Stimulated activated CD4-positive, alpha-beta T cell treated with anti-CD3 and anti-CD28 coated beads, Interleukin-2, amount 100 ng/mL, for 48 hours (primary cell): ENCODE measurements at regions not wholly inside any gene's neighbourhood (a gene's known extent, or its start where the extent isn't known, plus 50 kb on each side); places are given as distances from the start of the nearest gene placed in this dataset.
"Not testable (repeated sequence)": the region's sequence is repeated elsewhere in the genome, so short reads cannot be mapped to it uniquely, and the experiment has no call there.

Experiments
- DNase-seq, 2 donors: peaks; one replicate each; pipeline ENCODE4 v3.0.0-alpha.2; 2020

- peak; percentile 53 to 60 for DNase-seq
Measured at GRCh38 chr9:78121488-78121887, 89.9 kb upstream of the GNAQ start.

DNA sequence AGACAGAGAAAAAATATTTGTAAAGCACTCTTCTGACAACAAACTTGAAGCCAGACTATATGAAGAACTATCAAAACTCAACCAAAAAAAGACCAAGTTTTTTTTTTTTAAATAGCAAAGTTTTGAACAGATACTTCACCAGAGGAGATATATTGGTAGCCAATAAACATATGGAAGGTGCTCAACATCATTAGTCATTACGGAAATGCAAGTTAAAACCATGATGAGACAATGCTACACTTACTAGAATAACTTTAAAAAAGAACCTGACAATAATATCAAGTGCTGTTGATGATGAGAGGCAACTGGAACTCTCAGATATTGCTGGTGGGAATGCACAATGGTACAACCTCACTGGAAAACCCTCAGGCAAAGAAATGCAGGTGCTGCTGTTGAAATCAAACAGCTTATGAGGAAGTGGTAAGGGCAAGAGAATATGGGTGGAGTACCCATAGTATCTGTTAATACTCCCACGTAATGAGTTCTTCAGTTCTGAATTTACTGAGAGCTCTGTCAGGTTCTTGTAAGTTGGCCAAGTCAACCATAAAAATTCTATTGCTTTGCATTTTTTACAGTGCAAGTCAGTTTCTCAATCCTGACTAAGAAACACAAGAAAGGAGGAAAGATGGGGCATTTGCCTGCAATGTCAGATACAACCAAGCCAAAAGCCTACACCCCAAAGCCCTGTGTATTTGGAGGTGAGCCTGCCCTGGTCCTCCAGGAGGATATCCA is 87.3 kb upstream of the GNAQ start:
- DNase-seq: no peak

DNA sequence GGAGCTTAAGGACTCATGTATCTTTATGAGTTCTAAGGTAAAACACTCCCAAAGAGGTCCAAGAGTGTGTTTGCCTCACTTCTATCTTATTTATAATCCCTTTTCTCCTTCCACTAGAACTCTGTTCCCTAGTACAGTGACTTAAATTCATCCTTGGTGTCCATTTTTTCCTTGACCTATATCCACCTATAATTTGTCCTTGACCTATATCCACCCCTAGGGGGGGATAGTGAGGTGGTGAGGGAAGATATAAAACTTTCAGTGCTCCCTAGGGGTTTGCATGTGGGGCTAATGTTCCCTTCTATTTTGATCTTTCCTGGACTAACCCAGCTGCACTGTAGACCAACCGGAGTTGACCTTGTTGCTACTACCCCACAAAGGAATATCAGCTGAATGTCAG is 83.5 kb upstream of the GNAQ start:
- no peak for DNase-seq

DNA sequence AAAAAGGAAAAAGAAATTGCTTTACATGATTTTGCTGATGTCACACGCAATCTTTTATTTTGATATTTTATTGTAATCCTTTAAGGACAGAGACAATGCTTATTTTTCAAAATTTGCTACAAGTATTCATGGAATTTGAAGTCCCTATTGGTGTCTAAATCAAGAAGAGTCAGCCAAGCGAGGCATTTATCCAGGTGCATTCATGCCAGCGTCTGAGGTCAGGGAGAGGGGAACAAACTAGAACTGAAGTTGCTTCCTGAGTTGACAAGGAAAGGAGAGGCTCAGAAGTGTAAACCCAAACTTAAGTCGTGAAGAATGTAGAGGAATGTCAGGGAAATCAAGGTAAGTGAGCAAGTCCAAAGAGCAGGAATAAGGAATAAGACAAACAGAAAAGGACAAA is 83.0 kb upstream of the GNAQ start:
- no peak for DNase-seq

GRCh38 chr9:78112406-78112805 is 80.8 kb upstream of the GNAQ start:
- no peak for DNase-seq

- DNase-seq: no peak
Measured at GRCh38 chr9:78112004-78112403, 80.4 kb upstream of the GNAQ start.

- DNase-seq: no peak
Measured at GRCh38 chr9:78109075-78109474, 77.5 kb upstream of the GNAQ start.

DNA sequence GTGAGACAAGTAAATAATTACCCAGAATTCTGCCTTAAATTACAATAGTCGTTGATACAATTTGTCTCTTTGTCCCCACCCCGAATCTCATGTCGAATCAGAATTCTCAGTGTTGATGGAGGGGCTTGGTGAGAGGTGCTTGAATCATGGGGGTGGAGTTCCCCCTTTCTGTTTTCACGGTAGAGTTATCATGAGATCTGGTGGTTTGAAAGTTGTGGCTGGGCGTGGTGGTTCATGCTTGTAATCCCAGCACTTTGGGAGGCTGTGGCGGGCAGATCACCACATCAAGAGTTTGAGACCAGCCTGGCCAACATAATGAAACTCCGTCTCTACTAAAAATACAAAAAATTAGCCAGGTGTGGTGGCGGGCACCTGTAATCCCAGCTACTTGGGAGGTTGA is 75.0 kb upstream of the GNAQ start:
- DNase-seq: not testable (repeated sequence)

DNA sequence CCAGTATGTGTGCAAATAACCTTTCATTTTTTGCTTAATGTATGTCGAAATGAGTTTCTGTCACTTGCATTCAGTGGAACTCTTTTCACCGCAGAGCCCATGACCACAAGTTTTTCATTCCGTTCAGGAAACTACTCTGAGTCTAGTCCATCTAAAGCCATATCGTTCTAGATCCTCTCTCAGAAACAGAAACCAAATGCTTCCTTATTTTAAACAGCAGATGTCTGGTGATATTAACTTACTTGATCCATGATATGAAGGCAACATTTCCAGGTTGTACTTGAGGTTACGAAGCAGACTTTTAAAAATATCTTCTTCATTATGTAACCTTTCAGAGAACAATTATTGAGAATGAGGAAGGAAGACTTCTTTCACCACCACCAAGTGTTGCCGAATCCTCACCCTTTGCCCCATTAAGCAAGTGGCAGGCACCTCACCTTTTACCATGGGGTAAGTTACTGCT is 72.4 kb upstream of the GNAQ start:
- no peak for DNase-seq

DNA sequence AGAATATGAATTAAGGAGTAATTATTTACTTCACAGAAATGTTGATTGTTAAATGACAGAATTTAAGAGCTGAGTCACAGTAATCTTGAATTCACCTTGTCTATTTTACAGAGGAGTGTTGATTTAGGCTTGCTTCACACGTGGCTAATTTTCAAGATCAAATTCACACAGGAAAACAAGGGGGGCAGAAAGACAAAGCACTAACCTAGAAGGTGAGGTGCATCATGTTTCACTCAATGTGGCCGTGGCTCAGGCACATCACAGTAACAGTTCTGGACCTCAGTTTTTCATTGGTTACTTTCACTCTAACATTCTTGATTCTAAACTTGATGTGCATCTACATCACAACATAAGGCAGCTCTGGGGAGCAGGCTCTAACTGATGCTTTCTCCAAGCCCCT is 69.6 kb upstream of the GNAQ start:
- no peak for DNase-seq

DNA sequence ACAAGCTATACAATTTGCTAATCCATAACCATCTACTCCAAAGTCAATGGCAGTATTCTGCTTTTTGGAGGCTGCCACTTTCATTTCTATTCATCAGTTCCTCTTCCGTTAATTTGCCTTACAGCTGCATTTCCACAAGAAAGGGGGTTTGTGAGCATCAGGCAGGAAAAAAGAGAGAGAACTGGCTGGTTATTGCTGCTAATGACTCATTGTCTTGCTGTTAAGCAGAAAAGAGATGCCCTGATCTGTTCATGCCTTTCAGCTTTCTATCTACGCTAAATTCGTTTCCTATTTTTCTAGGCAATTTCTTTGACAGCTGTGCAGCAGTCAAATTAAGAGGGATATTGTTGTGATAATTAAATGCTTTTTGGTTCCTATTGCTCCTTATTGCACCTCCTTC is 65.9 kb upstream of the GNAQ start:
- no peak for DNase-seq

DNA sequence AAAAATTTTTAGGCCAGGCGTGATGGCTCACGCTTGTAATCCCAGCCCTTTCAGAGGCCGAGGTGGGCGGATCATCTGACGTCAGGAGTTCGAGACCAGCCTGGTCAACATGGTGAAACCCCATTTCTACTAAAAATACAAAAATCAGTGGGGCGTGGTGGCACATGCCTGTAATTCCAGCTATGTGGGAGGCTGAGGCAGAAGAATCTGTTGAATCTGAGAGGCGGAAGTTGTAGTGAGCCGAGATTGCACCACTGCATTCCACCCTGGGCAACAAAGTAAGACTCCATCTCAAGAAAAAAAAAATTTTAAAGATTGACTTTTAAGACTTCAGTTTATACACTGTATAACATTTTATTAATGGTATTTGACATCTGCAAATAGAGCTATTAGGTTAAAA is 60.1 kb upstream of the GNAQ start:
- DNase-seq: no peak

DNA sequence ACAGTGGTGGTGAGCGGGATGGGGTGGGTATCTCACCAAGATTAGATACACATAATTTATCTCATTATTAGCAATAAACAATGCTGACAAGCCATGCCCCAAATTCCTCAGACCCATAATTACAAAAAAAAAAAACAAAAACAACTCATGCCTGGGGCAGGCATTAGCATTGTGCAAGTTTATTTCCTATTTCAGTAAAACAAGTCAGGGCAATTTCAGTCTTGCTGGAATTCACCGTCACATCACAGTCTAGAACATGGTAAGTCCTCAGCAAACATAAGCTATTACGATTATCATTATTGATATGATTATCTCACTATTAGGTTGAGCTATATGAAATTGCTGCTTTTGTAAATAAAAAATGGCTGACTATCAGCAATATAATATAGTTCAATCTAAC is 57.5 kb upstream of the GNAQ start:
- DNase-seq: no peak

GRCh38 chr9:78088190-78088589 is 56.6 kb upstream of the GNAQ start:
- not testable (repeated sequence) for DNase-seq
